ENCODE measurements at regions not wholly inside any gene's neighbourhood (a gene's known extent, or its start where the extent isn't known, plus 50 kb on each side); places are given as distances from the start of the nearest gene placed in this dataset.

- DNase-seq: no peak
Measured at GRCh38 chr1:187237542-187237941, 408.8 kb downstream of the PLA2G4A start.

GRCh38 chr1:187241971-187242370, 413.2 kb downstream of the PLA2G4A start:
- DNase-seq: no peak

GRCh38 chr1:187244623-187245022, 415.9 kb downstream of the PLA2G4A start:
- DNase-seq: peak; percentile 63

- DNase-seq: no peak
Measured at GRCh38 chr1:187245201-187245600, 416.5 kb downstream of the PLA2G4A start.

DNA sequence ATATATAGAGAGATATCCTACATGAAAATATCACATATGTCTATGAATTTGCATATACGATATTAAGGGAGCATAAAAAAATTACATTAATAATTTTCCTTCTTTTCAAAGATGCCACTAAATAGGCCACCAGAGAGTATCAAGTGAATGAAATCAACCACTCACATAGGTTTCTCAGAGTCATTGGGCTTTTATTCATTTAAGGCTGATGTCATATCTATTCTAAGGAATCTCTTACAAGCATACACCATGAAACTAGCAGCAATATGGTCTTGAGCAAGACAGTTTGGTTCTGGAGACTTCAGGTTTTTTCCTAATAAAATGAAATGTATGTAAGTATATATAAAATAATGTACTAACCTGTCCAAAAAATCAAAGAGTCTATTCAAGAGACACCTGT, 420.4 kb downstream of the PLA2G4A start:
- no peak for DNase-seq

DNA sequence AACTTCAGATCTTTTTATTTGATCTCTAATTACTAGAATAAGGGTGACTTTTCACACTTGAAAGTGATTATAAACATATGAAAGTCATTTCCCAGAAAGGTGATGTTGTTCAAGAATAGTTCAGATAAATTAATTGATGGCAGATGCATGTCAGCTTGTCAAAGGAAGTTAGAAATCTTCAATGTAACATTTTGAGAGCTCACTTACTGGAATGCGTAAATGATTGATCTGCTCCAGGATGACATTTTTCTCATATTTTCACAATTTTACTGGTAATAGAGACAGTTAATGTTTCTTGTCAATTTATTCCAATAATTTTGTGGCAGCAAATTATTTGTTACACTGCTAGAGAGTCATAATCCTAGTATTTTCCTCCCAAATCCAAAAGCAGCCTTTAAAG, 424.2 kb downstream of the PLA2G4A start:
- DNase-seq: no peak

GRCh38 chr1:187257476-187257875, 428.7 kb downstream of the PLA2G4A start:
- no peak for DNase-seq

DNA sequence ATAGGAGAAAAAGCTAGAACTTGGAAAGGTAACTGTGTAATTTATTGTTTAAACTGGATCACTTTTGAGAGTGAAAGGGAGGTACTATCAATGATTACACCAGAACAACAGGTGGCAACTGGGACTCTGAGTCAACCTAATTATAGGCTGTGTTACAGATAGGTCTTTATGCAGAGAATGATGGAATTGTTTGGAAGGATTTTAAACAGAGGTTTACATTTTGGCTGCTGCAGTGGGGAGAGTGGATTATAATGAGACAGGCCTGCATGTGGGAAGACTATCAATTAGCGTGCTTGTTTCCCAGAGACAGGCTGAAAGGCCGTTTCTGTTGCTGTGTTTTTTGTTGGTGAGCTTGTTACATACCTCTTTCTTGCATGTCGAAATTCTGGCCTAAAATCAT, 432.9 kb downstream of the PLA2G4A start:
- peak; percentile 81 for DNase-seq

DNA sequence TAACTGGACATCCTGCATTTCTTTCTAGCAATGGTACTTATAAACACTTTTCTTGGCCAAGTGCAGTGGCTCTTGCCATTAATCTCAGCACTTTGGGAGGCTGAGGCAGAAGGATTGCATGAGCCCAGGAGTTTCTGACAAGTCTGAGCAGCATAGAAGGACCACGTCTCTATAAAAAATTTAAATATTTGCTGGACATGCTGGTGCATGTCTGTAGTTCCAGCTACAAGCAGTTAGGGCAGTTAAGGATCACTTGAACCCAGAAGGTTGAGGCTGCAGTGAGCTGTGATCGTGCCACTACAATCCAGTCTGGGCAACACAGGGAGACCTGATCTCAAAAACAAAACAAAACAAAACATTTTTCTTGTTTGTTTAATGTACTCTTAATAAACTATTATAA, 434.0 kb downstream of the PLA2G4A start:
- peak; percentile 36 for DNase-seq

DNA sequence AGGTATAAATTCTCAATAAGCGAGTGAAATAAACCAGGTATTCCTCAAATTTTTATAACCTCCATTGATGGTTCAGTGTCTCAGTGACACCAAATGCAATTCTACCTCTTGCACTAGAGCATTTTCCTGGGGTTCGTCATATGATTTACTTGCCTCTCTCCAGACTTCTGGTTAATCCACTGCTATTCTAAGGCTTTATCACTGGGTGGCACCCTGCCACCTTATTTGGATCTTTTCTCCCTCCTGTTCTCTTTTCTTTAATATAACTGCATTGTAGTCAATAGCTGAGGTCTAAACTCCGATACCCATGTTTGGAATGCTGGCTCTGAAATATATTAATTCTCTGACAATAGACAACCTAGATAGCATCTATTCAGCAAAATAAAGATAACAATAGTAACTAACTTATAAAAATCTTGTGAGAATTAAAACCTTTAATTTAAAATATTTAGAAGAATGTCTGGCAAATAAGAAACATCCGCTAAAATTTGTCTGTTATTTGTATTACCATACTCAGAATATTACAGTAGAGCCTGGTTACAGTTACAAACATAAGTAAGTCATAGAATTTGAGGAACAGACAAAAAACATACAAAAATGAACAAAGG, 436.4 kb downstream of the PLA2G4A start:
- peak; percentile 81 for DNase-seq

DNA sequence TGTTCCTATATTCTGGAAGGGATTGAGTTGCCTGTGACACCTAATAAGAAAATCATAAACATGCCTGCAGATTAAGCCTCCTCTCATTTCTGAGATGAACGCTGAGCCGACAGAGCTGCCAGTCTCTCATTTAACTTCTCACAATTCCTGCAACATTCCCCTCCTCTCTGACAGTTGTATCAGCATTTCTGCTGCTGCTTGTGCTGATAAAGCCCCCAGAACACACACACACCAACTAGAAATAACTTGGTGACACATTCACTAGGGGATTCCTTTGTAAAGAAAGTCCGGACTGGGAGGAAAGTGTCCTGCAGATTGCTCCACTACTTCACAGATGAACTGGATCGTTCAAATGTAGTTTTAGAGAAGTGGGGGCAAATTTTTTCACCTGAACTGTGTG, 437.3 kb downstream of the PLA2G4A start:
- no peak for DNase-seq

GRCh38 chr1:187267827-187268226, 439.1 kb downstream of the PLA2G4A start:
- DNase-seq: no peak

- DNase-seq: no peak
Measured at GRCh38 chr1:187270256-187270655, 441.5 kb downstream of the PLA2G4A start.

DNA sequence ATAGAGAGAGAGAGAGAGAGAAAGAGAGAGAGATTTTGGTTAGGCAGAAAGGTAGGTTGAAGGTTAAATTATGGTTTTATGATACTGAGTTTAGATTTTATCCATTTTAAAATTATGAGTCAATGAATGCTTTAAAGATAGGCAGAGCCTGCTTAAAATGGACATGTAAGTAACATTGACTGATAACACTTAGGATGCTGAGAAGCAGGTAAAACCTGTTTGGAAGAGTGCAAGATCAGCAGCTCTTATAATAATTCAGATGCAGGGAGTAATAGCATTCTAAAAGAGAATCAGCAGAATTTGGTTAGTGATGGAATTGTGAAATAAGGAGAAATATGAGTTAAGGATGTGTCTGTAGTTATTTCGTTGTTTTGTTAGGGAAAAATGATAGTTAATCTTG, 446.6 kb downstream of the PLA2G4A start:
- DNase-seq: no peak

DNA sequence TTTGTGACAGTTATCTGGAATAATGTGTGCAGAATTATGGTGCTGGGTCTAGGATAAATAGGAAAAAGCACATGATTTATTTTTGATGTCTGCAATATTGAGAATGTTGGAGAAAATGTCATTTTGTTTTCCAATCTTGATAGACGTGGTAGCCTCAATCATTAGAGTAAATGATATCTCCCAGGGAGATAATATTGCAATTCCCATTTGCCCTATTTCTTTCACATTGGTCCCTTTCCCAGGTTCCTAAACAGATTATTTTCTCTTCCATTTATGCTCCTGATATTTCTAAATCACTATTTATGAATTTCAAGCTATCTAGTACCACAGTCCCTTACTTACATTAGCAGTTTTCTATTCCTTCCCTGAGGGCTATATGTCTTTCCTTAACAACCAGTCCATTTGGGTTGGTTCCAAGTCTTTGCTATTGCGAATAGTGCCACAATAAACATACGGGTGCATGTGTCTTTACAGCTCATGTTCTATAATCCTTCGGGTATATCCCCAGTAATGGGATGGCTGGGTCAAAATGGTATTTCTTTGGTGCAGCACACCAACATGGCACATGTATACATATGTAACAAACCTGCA, 447.3 kb downstream of the PLA2G4A start:
- peak; percentile 52 for DNase-seq

GRCh38 chr1:187276677-187277076, 447.9 kb downstream of the PLA2G4A start:
- no peak for DNase-seq

- no peak for DNase-seq
Measured at GRCh38 chr1:187280031-187280430, 451.3 kb downstream of the PLA2G4A start.

- no peak for DNase-seq
Measured at GRCh38 chr1:187281085-187281484, 452.3 kb downstream of the PLA2G4A start.

DNA sequence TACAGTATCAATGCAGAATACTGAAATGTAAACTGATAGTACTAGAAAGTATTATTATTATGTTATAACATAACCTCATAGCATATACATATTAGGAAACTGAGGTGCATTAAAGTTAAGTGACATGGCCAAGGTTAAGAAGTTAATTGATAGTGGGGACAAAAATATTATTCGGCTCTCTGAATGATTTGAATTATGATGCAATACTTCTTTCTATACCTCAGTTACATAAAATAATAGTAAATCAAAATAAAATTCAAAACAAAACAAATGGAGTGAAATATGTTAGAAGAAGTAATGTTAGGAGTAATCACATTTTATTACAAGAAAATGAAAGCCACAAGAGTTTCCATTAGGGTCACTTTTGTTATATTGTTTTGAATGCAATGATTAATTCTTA, 455.2 kb downstream of the PLA2G4A start:
- no peak for DNase-seq

DNA sequence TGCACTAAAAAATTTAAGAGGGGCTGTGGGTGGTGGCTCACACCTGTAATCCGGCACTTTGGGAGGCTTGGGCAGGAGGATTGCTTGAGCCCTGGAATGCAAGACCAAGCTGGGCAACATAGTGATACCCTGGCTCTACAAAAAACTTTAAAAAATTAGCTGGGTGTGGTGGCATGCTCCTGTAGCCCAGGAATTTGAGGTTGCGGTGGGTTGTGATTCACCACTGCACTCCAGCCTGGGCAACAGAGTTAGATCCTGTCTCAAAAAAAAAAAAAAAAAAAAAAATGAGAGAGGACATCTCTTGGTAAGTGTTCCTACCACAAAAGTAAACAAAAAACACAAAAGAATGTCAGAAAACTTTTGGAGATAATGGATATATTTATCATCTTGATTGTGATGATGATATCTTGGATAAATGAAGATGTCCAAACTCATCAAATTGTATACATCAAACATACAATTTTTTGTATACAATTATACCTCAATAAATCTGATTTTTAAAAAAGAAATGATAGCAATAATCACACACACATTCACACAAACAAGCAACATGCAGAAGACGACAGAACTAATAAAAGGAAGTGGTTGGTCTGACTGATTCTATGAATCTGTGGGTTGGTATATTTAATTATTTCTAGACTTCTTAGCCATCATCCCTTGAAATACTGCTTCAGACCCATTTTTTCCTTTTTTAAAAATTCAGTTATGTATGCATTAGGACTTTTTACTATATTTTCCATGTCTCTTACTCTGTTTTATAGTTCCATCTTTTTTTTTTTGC, 465.9 kb downstream of the PLA2G4A start:
- DNase-seq: no peak

- DNase-seq: no peak
Measured at GRCh38 chr1:187300081-187300480, 471.3 kb downstream of the PLA2G4A start.

- no peak for DNase-seq
Measured at GRCh38 chr1:187306710-187307415, 478.1 kb downstream of the PLA2G4A start.

DNA sequence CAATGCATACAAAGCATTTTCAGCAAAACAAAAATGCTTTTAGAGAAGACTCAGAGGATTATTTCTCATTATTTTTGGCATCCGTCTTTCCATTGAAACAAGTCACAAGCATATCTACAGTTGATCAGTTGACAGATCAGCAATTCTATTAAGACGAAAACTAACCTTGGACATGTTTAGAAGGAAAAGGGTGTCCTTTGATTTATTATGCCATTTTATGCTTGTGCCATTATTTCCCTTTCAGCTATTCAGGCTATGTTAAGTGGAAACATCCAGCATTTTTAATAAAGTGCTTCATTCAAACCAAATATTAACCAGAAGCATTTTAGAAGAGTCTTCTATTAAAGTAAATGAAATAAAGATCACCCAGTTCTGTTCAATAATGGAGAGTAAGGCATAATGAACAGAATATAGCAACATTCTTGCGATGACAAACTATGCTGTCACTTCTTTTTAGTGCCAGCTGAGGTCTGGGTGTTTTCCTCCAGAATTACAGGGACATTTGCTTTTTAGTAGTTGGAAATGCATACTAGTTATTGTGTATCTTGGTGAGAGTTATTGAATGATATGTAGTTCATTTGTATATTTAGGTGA, 481.4 kb downstream of the PLA2G4A start:
- DNase-seq: no peak
